GM23338 (cell line): ENCODE measurements at regions not wholly inside any gene's neighbourhood (a gene's known extent, or its start where the extent isn't known, plus 50 kb on each side); places are given as distances from the start of the nearest gene placed in this dataset.

Experiments
- CREB1 ChIP-seq: fragments of 250-450 bp; sonication (Bioruptor Pico); IDR thresholded peaks from 2 replicates; pipeline ENCODE4 v1.5.0; 2020; ENCODE audit warnings: low read depth, mild to moderate bottlenecking, moderate library complexity
- ETS1 ChIP-seq: IDR thresholded peaks from 2 replicates; pipeline ENCODE4 v1.6.1; 2016; ENCODE audit warnings: antibody characterized with exemption
- EZH2 ChIP-seq: fragments of 200-600 bp; sonication (generic); IDR thresholded peaks from one replicate; pipeline ENCODE4 v1.8.0; 2017; ENCODE audit warnings: antibody characterized with exemption, mild to moderate bottlenecking, low read depth; ENCODE audit not compliant: unreplicated experiment
- EZH2phosphoT487 ChIP-seq: fragments of 200-600 bp; sonication (generic); IDR thresholded peaks from one replicate; pipeline ENCODE4 v1.8.1; 2018; ENCODE audit warnings: antibody characterized with exemption; ENCODE audit not compliant: unreplicated experiment
- JUNB ChIP-seq: IDR thresholded peaks from one replicate; pipeline ENCODE4 v1.6.1; 2016; ENCODE audit warnings: antibody characterized with exemption; ENCODE audit not compliant: unreplicated experiment
- NANOG ChIP-seq: IDR thresholded peaks from 2 replicates; pipeline ENCODE4 v1.6.1; 2016; ENCODE audit warnings: antibody characterized with exemption, borderline replicate concordance
- POLR2AphosphoS5 ChIP-seq: IDR thresholded peaks from 2 replicates; pipeline ENCODE4 v1.6.1; 2016; ENCODE audit warnings: antibody characterized with exemption, low read depth
- REST ChIP-seq: IDR thresholded peaks from one replicate; pipeline ENCODE4 v1.6.1; 2018; ENCODE audit warnings: antibody characterized with exemption; ENCODE audit not compliant: unreplicated experiment
- STAT1 ChIP-seq: IDR thresholded peaks from one replicate; pipeline ENCODE4 v1.6.1; 2016; ENCODE audit warnings: antibody characterized with exemption; ENCODE audit not compliant: unreplicated experiment
- ZNF114 ChIP-seq: fragments of 250-450 bp; sonication (Bioruptor Pico); IDR thresholded peaks from 2 replicates; pipeline ENCODE4 v1.5.0; 2020; ENCODE audit warnings: mild to moderate bottlenecking, moderate library complexity
- ZNF331 ChIP-seq: fragments of 250-450 bp; sonication (Bioruptor Pico); IDR thresholded peaks from 2 replicates; pipeline ENCODE4 v1.5.0; 2020; ENCODE audit warnings: low read depth, mild to moderate bottlenecking, moderate library complexity
- TF ChIP-seq, protein P1 (sequence below), 2 experiments: fragments of 200-600 bp in 1 of 2; sonication (generic) in 1 of 2; conservative IDR thresholded peaks; 2 replicates each; pipeline versions ENCODE4 v1.5.1 to v1.6.1; 2016 to 2017; ENCODE audit warnings: antibody characterized with exemption in 2 of 2, low read depth in 2 of 2, mild to moderate bottlenecking in 2 of 2, moderate library complexity in 1 of 2

DNA sequence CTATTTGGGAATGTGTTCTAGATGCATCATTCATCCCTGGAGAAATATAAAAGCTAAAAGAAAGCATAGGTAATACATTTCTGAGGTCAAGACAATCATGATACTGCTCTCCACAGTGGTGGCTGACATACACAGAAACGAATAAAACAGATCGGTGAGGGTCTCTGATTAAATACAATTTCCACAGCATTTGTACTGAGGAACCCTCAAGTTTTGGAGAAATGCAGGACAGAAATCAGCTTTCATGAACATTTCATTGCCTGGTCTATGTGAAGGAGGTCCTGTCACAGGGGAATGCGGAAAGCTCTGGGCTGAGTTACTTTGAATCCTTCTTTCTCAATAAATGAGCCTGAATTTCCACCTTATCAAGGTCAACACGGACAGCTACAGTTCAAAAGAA is 67.9 kb upstream of the ITGB1 start:
- TF ChIP-seq JUNB (no peak), EZH2 (no peak), REST (no peak), POLR2AphosphoS5 (no peak), CREB1 (no peak), EZH2phosphoT487 (no peak), ETS1 (no peak), NANOG (no peak), ZNF331 (CRISPR knock-in tag) (no peak), ZNF114 (no peak), STAT1 (no peak)
- TF ChIP-seq, protein P1, sequence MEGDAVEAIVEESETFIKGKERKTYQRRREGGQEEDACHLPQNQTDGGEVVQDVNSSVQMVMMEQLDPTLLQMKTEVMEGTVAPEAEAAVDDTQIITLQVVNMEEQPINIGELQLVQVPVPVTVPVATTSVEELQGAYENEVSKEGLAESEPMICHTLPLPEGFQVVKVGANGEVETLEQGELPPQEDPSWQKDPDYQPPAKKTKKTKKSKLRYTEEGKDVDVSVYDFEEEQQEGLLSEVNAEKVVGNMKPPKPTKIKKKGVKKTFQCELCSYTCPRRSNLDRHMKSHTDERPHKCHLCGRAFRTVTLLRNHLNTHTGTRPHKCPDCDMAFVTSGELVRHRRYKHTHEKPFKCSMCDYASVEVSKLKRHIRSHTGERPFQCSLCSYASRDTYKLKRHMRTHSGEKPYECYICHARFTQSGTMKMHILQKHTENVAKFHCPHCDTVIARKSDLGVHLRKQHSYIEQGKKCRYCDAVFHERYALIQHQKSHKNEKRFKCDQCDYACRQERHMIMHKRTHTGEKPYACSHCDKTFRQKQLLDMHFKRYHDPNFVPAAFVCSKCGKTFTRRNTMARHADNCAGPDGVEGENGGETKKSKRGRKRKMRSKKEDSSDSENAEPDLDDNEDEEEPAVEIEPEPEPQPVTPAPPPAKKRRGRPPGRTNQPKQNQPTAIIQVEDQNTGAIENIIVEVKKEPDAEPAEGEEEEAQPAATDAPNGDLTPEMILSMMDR (conservative IDR thresholded peaks at IDR 0.05; ENCODE audit: low read depth in 2 of 2) = no peak
